Erythroblast (primary cell): ENCODE measurements at regions not wholly inside any gene's neighbourhood (a gene's known extent, or its start where the extent isn't known, plus 50 kb on each side); places are given as distances from the start of the nearest gene placed in this dataset.

Experiments
- GATA1 ChIP-seq: IDR thresholded peaks from 2 replicates; pipeline ENCODE4 v1.6.1; 2011; ENCODE audit warnings: low read depth, mild to moderate bottlenecking, control low read depth, low read length, moderate library complexity
- POLR2A ChIP-seq: IDR thresholded peaks from 2 replicates; pipeline ENCODE4 v1.6.1; 2011; ENCODE audit warnings: mild to moderate bottlenecking, low read length

DNA sequence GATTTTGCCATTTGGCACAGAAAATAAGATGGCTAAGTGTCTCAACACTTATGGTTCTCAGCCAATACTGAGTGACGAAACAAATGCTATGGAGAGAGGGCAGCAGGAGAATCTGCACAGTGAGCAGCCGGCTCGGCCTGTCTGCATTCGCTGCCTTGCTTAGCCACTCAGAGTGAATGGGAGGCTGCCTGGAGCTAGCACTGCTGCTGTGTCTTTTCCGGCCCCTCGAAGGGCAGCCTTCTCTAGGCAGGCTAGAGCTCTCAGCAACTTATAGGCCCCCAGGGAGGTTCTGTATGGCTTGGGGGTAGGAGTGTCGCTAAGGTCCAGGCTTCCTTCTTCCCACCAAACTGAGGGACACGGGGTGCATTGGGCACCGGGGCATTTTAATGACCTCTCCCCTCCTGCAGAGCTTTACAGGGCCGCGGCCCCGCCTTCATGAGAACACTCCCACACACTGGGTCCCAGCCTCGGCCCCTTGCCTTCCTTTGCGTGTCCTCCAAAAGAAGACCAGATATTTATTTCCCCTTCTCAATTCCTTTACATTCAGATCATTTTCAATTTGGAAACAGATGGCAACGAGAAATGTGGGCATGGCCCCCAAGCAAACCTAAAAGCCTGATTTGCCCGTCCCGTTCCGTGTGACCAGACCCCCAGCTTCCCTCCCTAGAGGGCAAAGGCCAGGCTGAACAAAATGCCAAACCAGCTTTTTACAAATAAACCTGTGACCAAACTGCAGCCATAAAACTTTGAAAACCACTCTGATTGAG, 670.9 kb downstream of the TOX3 start:
- TF ChIP-seq POLR2A (no peak), GATA1 (no peak)
